Activated CD4-positive, alpha-beta T cell treated with anti-CD3 and anti-CD28 coated beads for 24 hours (primary cell): ENCODE measurements at regions not wholly inside any gene's neighbourhood (a gene's known extent, or its start where the extent isn't known, plus 50 kb on each side); places are given as distances from the start of the nearest gene placed in this dataset.
A peak's percentile ranks its signal among the peaks of the same experiment; 100 is the strongest.

Source experiments
- DNase-seq, 2 donors: peaks; one replicate each; pipeline ENCODE4 v3.0.0-alpha.2; 2020; ENCODE audit warnings: low read depth in 2 of 2

- no peak for DNase-seq
Observed at GRCh38 chr11:15618583-15619032, 503.9 kb downstream of the INSC start.

DNA sequence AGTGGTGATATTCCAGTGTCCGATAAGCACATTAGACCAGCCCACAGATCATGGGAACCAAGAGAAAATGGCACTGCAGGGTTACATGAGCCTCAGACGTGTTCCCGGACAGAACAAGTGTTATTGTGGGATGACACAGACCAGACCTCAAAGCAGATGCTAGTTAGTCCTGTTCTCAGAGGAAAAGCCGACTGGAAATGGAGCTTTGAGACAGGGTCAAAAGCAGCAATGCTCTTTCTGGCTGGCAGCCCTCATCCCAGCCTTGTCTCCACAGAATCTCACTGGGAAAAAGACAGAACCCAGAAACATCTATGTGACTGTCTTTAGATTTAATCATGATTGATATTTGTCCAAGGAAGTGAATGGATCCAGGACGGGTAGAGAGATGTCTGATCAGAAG is 506.8 kb downstream of the INSC start:
- no peak for DNase-seq

DNA sequence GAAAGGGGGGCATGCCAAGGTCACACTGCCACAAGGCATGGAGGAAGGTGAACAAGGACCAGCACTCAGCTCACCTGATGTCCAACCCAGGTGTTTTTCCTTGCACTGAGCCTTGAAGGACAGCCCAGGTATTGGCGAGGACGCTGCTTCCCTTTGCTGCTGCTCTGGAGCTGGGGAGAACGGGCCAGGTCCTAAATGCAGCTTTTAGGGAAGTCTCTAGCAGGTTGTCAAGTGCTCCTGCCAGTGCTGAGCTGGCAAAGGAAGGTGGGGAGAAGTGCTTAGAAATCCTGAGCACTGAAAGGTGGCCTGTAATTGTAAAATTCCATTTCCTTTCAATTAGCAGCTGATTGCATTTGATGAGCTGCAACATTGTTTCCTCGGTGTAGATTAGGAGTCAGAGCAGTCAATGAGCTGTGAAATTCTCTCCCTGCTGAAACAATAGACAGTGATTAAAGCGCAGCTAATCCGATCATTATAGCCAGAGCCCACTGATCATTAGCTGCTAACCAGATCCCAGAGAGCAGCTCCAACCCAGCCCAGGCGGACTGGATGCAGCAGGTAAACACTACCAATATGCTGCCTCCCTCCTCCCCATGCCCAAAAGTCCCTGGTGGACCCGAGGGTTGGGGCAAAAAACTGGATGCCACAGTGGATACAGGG is 507.6 kb downstream of the INSC start:
- DNase-seq: no peak

GRCh38 chr11:15624701-15625100 is 510.0 kb downstream of the INSC start:
- no peak for DNase-seq

- no peak for DNase-seq
Observed at GRCh38 chr11:15625691-15626090, 511.0 kb downstream of the INSC start.

GRCh38 chr11:15627560-15627959 is 512.8 kb downstream of the INSC start:
- DNase-seq: no peak

- DNase-seq: no peak
Observed at GRCh38 chr11:15629690-15630321, 515.1 kb downstream of the INSC start.

DNA sequence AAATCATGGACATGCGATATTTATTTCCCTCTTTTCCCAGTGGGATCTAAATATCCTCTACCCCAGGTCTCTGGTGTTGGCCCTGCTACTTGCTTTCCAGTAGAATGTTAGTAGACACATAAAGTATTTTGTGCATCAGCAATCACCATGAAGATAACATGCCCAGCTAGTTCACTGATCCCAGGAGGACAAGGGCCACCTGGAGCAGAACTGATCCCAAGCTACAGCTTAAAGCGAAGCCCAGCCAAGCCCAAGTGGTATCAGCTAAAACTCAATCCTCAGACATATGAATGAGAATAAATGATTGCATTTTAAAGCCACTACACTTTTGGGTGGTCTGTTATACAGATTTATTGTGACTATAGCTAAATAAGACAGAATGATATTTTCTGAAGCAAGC is 516.2 kb downstream of the INSC start:
- no peak for DNase-seq

DNA sequence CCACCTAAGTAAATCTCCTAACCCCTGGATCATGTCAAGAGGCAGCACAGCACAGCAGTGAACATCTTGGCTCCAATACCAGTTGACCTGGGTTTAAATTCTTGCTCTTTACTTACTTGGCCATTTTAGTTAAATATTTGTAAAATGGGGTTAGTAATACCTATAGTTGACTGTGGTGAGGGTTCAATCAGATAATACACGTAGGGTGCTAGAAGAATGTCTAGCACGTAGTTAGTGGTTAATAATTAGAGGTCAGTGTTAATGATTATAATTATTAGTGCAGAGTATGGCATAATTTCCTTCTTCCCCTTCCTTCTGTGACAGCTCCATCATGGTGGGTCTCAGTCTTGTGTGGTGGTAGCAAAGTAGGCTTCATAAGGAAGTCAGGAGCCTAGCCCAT is 520.8 kb downstream of the INSC start:
- no peak for DNase-seq

GRCh38 chr11:15636521-15637089 is 521.9 kb downstream of the INSC start:
- no peak for DNase-seq

GRCh38 chr11:15638386-15638787 is 523.7 kb downstream of the INSC start:
- no peak for DNase-seq

- no peak for DNase-seq
Observed at GRCh38 chr11:15640318-15640717, 525.6 kb downstream of the INSC start.

DNA sequence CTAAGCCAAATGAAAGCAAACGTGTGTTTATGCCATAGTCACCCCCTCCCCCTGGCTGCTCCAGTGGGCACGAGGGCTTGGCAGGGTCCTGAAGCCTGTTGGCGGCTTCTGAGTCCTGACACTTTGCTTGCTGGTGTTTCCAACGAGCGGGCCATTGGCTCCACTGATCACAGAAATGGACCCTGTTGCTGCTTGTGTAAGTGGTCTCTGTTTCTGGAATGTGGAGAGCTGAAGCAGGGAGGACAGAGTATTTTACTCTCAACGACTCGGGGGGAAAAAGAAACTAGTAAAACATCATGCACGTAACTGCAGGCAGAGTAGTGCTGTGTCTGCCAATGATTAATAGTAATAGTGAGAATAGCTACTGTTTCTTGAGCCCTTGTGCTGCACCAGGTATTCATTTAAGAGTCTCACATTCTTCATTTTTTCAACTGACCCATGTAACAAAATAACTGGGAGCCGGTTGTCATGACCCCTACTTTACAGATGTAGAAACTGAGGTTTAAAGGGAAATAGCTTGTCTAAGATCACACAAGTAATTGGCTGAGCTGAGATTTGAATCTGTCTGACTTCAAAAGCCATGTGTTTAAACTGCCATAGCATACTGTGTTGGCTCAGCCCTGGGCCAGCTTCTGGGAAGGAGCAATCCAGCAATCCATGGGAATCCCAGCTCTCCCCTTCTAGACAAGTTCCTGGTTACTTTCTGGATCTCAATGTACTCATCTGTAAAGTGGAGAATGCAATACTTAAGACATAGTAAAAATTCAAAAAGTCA is 526.7 kb downstream of the INSC start:
- DNase-seq: no peak

GRCh38 chr11:15645201-15645600 is 530.5 kb downstream of the INSC start:
- DNase-seq: no peak

- DNase-seq: no peak
Observed at GRCh38 chr11:15649371-15650104, 534.8 kb downstream of the INSC start.

GRCh38 chr11:15650105-15650938 is 535.6 kb downstream of the INSC start:
- DNase-seq: peak; percentile 60 to 66

DNA sequence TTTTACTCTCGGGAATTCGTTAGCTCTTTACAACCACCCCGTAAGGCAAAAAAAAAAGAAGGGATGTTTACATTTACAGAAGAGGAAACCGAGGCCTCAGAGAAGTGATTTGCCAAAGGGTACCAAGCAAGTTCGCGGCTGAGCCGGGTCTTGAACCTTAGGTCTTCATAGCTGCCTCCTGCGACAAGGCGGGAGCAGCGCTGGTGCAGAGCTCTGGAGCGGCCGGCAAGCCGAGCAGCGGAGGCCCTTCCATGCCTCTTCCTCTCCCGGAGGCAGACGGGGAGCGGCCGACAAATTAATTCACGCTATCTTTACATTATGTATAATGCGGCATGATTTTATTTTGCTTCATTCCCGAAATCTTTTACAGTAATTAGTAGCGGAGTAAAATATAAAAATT is 536.3 kb downstream of the INSC start:
- DNase-seq: no peak

DNA sequence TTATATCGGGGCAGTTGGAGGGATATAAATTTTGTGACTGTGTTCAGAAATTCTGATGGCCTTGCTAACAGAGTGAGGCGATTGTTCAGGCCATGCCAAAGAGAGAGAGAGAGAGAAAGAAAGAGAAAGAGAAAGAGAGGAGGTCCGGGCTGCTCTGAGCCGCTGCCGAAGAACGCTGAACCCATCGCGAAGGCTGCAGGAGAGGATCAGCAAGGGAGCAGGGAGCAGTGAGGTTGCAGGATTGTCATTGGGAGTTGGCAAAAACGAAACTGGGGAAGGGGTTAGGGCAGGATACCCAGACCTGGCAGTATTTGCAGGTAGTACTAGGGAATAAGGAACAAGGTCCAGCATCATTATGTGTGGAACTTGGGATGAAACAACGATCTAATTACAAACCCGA is 537.1 kb downstream of the INSC start:
- DNase-seq: no peak

DNA sequence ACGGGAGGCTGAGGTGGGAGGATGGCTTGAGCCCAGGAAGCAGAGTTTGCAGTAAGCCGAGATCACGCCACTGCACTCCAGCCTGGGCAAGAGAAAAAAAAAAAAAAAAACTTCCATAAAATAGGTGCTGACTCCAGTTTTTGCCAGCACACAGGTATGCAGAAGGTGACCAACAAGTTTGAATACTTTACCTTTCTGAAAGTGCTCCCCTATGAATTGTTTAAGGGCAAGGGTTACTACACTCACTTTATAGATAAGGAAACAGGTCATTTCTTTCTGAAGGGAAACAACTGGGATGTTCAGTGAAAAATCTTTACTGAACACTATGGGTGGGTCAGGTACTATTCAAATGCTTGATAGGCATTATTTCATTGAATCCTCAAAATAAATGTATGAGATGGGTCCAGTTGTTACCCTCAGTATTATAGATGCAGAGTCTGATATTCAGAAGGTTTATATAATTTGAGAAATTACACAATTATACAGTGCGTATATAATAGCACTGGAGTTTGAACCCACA is 538.5 kb downstream of the INSC start:
- DNase-seq: no peak

- no peak for DNase-seq
Observed at GRCh38 chr11:15654451-15654850, 539.7 kb downstream of the INSC start.

DNA sequence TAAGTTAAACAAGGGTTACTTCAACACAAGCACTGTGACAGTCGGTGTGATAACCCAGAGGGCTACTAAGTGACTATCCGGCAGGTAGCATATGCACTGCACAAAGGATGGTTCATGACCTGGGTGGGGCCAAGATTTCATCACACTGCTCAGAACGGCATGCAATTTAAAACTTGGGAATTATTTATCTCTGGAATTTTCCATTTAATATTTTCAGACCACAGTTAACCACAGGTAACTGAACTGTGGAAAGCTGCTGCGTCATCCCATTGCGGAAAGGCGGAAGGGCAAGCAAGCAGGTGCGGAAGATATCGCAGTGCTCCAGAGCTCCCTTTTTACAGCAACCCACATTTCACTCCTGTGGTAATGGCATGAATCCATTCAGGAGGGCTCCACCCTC is 540.8 kb downstream of the INSC start:
- no peak for DNase-seq
